ENCODE measurements at regions not wholly inside any gene's neighbourhood (a gene's known extent, or its start where the extent isn't known, plus 50 kb on each side); places are given as distances from the start of the nearest gene placed in this dataset.
"Not testable (repeated sequence)": the region's sequence is repeated elsewhere in the genome, so short reads cannot be mapped to it uniquely, and the experiment has no call there.

DNA sequence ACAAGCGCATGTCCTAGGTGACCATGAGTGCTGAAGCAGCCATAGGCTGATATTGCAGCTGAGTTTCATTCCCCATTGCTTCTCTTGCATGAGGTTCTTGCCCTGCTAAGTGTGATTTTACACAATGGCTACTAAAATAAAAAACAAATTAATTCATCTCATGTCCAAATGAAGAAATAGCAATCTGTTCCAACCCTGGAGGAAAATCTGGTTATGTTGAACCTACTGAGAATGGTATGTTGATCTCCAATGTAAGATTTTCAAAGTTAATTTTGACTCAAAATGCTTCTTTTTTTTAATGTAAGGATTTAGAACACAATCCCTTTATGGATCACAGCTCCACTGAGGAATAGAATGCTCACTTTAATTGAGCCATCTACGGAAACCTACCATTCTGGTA, 254.2 kb upstream of the CRBN start:
- FAIRE-seq: no peak

DNA sequence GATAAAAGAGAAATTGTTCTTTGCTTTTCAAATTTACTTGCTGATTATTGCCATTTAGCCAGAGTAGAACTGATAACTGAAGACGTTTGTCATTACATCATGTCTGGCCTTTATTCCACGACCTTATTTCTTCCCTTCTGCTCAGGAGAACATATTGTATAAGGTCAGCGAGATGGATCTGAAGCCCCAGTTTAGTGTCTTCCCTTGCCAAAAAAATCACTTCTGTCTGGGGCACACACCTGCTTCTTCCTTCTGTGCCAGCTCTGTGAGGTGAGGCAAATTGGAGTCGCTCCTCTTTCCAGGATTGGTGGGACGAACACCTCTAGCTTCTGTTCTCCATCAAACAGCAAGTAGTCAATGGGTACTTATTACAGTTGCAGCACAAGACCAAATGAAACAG, 250.3 kb upstream of the CRBN start:
- FAIRE-seq: no peak

DNA sequence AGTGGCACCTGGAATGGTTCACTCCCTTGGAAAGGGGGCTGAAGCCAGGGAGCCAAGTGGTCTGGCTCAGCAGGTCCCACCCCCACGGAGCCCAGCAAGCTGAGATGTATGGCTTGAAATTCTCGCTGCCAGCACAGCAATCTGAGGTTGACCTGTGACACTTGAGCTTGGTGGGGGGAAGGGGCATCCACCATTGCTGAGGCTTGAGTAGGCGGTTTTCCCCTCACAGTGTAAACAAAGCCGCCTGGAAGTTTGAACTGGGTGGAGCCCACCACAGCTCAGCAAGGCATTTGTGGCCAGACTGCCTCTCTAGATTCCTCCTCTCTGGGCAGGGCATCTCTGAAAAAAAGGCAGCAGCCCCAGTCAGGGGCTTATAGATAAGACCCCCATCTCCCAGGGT, 228.2 kb upstream of the CRBN start:
- not testable (repeated sequence) for FAIRE-seq

DNA sequence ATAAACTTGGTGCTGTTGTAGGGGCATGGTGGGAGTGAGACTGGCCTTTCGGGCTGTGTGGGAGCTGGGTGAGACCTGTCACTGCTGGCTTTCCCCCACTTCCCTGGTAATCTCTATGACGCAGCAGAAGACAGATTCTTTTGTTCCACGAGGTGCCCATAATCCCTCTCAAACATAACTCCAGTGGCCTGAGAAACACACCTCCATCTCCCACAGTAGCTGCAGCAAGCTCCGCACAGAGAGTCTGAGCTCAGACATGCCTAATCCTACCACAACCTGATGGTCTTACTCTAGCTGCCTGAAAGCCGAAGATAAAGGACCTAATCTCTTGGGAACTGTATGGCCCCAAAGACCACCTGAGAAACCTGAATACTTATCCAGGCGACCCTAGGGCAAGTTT, 225.6 kb upstream of the CRBN start:
- no peak for FAIRE-seq

DNA sequence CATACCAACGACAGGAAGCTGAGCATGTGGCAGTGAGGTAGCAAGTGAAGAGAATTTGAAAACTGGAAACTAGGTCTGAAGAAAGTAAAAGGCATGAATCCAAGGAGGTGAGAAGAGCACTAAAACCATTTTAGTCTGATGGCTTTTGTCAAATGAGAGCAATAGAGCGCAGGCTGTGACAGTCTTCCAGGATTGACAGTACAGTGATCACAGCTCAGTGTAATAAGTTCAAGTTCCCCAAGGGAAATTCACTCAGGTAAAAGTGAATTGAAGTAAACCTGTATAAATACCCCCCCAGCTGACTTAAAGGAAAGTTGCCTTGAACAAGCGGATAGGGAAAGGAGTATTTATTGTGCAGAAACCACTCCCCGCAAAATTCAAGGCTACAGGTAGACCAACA, 224.2 kb upstream of the CRBN start:
- FAIRE-seq: no peak

DNA sequence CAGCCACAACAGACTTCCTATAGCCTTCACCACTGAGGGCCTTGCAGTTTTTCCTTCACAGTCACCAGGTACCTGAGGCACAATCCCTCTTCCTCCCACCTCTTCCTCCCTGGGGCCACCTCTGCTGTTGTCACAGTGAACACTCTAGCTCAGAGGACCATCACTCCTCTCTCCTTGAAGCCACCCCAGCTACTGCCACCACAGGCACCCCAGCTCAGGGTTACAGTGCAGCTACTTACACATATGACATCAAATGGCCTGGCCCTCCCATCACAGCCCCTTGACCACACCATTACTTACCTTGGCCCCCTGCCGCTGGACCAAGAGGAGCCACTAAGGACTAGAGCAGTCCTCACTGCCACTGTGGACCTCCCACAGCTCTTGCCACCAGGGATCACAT, 213.5 kb upstream of the CRBN start:
- FAIRE-seq: no peak

DNA sequence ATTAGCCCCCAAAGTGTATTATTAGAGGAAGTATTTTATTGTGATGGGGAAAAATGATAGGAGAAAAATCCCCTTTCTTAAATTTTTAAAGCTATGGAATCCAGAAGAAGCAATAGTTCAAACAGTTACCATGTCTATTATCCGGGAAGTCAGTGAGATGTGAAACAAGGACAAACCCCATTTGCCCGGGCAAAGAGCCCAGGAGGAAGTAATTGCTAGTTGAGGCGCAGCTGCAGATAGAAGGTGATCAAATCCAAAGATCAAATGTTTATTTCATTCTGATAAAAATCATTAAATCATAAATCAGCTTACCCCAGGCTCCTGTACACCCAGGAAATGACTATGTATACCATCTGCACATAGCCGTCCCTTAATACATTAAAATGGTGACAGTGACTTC, 204.0 kb upstream of the CRBN start:
- no peak for FAIRE-seq

DNA sequence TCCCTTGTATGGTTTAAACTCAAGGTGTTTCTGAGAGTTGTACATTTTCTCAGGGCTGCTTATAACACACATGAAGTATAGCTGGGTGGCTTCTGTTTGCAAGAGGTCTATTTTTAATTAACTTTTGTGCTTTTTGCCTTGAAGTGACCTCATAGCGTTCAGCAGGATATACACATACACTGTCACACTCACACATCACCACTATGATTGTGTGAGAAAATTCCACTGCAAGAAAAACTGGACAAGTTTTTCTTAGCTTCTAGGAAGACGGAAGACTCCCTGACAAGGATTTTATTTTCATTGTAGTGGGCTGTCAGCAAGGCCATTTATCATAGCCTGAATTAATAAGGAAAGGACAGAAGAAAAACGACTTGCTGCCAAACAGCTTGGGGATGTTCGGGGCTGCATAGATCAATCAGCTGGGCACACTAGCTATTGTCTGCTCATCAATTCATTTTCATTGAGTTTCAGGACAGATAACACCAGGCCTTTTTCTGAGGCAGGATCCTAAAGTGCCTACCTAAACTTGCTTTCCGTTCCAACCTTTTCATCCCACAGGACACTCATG, 192.8 kb upstream of the CRBN start:
- FAIRE-seq: no peak

DNA sequence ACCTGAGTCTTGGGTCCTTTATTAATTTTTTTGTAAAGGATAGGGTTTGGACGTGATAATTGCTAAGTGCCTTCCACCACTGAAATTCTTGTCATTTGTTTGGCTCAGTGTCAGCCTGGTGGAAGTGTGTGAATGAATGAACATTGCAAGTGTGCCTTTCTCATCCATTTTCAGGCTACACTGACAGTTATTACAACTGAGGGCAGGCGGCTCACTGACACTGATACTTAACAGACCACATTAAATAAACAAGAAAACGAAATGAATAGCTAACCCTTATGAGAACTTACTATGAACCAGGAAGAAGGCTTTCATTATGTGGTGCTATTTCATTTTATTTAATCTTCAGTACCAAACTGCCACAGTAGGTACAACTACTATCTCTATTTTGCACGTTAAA, 188.8 kb upstream of the CRBN start:
- no peak for FAIRE-seq

DNA sequence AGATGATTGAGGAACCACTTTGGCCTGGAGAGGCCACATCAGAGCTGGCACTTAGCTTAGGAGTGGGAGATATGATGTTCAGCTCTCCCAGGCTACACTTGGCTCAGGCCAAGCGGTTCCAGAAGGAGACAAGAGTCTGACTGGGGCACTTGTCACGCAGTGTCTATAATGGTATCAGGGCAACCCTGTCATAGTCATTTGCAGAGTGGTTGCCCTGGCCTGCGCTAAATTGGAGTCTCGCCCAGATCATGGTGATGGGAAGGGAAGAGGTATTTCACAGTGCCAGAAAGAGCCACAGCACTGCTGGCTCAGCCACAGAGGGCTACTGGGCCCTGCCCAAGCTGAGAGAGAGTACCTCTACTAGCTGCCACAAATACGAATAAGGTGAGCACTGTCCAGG, 186.9 kb upstream of the CRBN start:
- FAIRE-seq: no peak

DNA sequence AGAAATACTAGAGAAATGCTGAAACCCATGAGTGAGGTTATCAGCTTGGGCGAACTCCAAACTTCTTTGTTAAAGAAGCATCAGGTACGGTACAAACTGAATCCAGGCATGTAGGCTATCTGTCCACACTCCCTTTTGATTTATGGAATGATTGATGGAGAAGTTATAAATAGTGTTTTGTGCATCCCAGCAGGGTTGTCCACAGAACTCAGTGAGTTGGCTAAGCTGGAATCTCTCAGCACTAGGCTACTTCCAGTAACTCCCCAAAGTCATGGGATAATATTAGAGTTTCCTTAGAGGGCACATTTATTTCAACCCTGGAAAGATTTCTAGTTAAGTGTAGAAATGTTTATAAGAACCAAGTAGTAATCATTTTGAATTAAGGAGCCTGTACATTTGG, 186.2 kb upstream of the CRBN start:
- no peak for FAIRE-seq

DNA sequence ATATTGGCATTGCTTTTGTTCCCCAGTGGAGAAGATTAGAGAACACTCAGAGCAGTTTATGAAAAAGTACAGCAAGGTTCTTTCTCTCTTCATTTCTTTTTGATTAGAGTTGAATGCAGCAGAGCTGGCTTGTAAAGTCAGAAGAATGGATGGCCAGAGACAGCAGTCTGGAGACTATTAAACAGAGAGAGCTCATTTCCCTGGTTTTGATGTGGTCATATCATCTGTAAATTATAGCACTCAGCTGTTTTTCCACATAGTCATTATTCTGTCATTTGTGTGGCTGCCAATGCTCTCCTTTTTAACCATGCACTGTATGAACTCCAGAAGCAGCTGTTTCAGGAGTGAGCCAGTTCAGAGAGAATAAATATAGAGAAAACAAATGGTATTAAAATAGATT, 177.4 kb upstream of the CRBN start:
- FAIRE-seq: no peak

DNA sequence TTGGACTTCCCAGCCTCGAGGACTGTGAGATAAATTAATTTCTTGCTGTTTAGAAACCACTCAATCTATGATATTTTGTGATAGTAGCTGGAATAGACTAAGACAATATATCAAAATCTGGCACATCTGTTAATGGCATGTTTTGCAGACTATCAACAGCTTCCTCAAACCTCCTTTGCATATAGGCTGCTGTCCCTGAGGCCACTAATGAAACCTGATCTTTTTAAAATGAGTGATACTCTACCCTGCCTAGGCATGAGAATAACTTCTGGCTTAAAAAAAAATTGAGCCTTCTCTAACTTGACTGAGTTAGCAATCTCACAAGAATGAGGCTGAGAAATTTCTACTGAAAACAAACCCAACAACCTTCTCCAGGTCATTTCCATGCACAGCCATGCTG, 176.0 kb upstream of the CRBN start:
- no peak for FAIRE-seq

DNA sequence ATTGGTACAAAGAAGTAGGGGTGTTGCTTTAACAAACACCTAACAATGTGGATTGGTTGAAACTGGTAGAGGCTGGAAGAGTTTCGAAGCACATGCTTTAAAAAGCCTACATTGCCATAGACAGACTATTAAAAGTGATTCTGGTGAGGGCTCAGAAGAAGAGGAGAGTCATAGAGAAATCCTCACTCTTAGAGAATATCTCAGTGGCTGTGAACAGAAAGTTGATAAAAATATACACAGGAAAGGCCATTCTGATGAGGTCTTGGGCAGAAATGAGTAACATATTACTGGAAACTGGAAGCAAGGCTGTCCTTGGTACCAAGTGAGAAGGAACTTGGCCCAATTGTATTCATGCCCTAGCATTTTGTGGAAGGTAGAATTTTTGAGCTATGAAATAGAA, 173.7 kb upstream of the CRBN start:
- no peak for FAIRE-seq

DNA sequence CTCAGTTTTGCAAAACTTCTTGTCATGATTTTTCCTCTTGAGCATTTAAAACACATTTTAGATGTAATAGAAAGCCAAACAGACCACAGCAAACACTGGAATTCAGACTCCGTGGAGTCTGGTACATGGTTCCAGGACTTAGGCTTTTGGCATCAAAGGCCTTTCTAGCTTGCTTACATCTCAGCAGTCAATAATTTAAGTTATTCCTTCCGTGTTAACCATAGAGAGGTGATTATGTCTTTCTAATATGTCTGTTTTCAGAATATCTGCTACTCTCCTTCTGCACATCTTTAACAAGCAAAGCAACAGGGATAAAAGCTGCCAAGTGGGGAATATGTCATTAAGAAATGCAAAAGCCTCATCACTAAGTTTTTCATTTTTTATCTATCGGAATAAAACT, 171.7 kb upstream of the CRBN start:
- no peak for FAIRE-seq

DNA sequence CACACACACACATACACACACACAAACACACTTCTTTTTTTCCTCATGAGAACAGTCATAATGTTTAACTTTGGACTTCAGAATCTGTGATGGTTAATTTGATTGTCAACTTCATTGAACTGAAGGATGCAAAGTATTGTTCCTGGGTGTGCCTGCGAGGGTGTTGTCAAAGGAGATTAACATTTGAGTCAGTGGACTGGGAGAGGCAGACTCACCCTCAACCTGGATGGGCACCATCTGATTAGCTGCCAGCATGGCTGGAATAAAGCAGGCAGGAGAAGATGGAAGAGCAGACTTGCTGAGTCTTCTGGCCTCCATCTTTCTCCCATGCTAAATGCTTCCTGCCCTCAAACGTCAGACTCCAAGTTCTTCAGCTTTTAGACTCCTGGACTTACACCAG, 167.6 kb upstream of the CRBN start:
- FAIRE-seq: not testable (repeated sequence)

DNA sequence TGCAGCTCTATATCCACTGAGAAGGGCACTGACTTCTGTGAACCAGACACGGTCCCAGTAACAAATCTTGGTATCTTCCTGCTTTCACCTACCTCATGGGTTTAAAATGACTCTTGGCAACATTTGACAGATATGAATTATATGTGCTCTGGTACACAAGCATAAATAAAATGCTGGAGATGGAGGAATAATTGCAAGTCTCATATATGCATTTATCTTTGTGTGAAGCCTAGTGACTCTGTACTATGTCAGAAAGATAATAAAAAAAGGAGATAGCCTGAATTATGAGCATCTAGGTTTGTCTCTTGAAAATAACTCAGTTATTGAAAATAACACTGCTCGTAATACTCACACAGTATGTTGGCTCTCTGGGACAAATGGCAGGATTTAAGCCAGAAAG, 167.1 kb upstream of the CRBN start:
- no peak for FAIRE-seq

DNA sequence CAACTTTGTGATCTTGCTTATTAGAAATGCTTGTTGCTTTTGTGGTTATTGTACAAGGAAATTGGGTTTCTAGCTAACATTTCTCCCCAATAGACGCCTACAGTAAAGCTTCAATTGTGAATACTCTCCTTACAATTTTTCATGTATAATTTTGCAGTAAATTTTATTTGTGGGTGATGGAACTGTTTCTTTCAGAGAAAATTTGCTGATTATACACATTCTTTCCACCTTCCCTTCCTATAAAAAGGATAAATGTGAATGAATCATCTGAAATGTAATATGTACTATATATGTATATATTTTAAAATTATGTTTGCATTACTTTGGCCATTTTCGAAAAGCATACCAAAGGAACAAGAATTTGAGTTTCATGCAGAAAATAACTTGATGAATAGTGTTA, 162.7 kb upstream of the CRBN start:
- no peak for FAIRE-seq

DNA sequence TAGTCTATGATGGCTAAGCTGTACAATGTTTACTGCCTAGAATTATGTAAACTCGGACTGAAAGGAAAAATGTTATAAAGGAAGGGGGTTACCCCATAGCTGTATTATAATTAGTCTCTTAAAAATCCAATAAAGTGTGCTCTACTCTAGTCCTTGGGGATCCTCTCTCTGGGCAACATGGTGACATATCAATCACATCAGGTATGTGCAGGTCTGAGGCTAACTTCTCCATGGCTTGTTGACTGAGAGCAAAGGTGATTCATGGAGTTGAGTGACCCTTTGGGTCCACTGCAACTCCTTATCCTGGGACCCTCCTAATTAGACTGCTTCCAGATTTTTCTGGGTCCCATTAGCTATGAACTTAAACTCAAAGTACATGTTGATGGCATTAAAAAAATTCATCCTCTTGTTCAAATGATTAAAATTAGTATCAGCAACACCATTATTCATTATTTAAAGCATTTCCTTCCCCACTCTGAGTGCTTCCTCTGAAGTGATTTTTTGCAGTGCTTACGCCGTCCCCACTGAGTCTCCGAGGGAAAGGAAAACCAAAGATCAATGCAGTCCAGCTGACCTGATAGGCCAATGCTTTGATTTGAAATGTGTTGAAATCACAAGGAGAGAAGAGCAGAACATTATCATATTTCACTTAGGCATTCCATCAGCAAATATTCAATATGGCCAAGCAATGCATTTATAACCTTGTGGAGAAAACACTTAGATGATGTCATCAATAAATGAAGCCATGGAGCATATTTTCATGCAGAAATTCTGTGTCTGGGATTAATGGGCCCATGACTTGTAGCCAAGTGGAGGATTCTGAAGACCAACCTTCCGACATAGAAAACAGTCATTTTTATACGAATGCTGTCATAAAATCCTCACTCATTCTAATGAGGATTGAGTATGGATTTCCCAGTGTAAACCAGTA, 161.7 kb upstream of the CRBN start:
- no peak for FAIRE-seq

DNA sequence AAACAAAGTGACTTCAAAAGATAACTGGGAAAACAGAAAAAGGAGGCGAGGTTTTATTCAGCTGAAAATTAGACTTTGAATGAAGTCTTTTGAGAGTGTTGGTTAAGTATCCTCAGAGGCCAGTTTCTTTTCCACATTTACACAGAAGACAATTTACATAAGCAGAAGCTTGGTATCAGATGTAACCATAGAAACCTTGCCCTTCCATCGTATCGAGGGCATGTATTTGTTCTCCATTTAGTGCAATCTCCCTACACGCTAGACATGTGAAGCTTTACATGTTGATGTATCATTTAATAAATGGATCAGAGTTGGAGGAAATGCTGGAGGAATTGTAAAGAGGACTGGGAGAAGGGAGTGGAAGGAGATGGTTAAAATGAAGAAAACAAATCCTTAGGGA, 161.0 kb upstream of the CRBN start:
- FAIRE-seq: no peak

DNA sequence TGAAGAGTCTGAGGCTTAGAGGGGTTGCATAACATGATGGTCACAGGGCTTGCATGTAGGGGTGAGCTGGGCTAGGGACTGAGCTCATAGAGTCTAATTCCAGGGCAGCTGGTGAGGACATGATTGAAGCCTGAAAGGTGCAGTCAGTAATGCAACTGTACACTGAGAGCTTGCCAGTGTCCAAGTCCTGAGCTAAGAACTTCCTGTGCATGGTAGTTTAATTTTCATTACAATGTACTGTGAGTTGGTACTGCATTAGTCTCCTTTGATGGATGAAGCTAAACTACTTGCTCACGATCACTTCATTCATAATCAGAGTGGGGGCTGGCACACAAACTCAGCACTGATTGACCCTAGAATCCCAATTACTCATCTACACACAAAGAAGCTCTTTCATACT, 156.4 kb upstream of the CRBN start:
- FAIRE-seq: no peak

DNA sequence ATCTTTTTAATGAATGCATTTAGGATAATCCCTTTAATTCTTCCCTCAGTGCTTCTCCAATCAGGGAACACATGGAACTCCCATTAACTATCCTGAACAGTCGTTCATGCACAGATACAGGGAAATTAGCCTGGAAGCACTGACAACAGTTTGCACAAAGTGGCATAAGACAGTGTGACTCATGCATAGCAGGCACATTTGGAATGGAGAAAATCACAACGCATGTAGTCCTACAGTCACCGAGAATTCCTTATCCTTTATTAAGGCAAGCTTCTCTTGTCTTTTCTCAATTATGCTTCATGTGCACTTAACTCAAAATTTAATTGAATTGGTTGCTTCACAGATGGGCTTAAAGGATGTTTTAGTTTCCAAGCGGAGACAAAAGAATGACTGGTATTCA, 155.0 kb upstream of the CRBN start:
- no peak for FAIRE-seq

DNA sequence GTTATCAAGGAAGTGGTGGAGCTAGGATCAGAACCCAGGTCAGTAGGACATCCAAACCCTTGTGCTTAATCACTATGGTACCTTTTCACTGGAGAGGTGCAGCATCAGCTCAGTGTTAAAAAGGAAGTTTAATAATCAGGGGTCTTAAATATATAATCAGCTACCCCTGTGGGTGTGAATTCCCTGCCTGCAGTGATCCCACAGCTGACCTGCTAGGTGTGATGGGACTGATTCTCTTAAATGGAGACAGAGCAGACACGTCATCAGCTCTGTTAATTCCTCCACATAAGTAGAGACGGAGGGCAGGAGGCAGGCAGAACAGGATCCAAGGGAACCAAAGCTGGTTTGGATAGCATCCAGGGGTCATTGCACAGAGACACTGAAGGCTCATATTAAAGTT, 154.1 kb upstream of the CRBN start:
- FAIRE-seq: no peak

DNA sequence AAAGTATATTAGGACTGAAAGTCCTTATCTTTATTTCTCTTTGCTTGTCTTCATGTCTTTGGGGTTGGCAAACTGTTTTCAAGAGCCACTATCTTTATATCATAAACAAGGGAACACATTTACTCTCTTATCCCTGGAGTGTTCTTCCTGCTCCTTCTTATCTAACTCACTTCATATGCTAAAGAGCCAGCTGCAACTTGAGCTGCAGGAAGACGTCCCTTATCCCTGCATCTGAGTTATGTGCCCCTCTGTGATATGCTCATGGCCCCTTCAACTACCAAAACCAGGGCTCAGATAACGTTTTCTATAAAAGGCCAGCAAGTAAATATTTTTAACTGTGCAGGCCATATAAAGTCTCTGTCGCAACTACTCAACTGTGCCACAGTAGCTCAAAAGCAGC, 137.0 kb upstream of the CRBN start:
- no peak for FAIRE-seq

DNA sequence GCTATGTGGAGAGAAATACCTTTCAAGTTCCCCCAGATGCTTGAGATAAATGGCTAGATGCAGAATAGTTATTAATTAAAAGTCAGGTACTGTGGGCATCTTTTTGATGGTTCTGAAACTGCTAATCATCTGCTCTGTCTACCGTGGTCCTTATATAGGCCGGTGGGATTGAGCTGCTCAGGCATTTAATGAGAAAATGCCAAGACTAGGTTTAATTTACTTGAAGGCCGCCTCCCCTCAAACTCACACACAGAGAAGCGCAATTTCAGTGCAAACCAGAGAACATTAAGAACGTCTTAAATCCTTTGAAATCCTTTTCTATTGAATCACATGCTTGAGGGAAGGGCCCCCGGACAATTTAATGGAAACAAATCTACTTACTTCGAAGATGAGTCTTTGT, 136.4 kb upstream of the CRBN start:
- FAIRE-seq: no peak
